D341Med (cell line): ENCODE measurements at regions not wholly inside any gene's neighbourhood (a gene's known extent, or its start where the extent isn't known, plus 50 kb on each side); places are given as distances from the start of the nearest gene placed in this dataset.

Source experiments
- DNase-seq: peaks from one replicate; pipeline ENCODE4 v3.0.0; 2012; ENCODE audit warnings: low spot score

DNA sequence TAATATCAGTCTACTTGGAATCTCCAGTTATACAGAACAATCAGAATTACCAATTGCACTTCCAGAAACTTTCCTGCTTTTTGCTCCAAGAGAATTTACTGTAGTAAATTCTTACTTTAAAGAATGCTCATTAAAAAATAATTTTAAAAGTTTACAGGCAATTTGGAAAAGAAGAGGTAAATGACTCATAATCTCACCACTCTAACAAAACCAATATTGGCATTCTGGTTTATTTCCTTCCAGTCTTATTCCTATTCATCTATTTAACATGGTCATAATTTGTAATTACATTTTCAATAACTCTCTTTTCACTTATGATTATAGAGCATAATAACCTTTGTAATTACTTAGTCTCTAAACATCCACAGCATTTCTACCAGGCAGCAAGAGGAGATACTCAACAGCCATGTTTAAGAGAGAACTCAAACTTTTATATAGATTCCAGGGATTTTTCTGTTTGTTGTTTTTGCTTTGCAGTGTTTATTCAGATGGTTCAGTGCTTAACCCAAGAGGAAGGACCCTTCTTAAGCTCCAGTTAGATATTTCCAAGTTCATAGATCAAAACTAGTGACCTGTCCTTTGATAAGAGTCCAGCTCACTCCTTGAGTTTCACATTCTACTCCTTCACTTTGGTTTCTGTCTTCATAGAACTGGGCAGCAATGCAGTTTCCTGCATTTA is 464.7 kb downstream of the TXNL1 start:
- DNase-seq, result no peak

DNA sequence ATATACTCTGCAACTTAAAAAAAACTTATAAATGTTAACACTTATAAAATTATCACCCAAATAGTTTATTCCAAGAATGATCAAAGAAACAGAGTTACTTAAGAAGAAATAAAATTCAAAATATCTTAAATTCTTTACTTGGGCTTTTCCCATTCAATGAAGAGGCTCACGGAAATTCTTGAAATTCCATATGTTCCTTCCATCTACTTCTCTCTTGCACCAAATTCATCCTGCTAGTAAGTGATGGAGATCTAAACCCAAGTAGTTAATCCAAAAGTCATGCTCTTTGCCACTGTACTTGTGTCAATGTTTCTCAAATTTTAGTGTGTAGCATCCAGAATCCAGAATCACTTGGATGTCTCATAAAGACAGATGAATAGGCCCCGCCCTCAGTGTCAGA is 465.9 kb downstream of the TXNL1 start:
- DNase-seq, result no peak

DNA sequence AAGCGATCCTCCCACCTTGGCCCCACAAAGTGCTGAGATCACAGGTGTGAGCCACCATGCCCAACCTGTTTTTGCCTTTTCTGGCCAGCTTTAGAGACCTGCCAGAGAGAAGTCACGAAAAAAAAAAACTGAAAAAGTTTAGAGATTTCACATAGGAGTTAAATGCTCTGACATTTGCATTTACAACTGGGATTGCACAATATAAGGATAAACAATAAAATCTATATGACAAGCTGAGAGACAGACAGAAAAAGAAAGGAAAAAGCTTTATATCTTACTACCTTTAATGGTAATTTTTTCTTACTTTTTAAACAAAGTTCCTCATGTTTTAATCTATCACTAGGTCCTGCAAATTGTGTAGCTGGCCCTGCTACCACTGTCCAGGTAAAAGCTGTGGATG is 466.5 kb downstream of the TXNL1 start:
- no peak for DNase-seq

DNA sequence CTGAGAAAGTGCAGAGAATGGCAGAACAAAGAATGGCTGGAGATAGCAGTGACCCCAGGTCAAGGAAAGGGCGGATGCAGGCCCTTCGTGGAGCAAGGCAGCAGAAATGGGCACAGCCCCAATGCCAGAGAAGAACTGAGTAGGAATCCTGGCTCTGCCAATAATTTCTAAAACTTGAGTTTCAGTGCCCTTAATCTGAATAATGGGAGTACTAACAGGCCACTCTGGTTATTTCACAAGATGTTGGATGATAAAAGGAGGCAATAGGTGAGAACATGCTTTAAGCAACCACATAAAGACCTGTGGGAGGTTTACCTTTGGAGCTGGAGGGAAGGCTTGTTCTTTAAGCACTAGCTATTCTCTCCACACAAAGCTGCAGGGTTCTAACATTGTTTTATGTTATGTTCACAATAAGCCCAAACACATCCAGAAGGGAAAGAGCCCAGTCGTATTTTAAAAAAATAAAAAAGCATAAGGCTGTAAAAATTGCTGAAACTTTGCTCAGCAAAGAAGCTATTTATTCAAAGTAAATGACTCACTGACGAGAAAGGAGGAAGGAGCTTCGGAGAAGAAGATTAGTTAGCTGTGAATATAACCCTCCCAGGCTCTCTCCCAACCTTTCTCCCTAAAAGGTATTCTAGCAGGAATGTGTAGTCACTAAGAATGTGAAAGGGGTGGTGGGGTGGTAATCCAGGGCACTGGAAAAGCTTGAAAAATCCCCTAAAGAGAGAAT is 470.2 kb downstream of the TXNL1 start:
- DNase-seq, result no peak

DNA sequence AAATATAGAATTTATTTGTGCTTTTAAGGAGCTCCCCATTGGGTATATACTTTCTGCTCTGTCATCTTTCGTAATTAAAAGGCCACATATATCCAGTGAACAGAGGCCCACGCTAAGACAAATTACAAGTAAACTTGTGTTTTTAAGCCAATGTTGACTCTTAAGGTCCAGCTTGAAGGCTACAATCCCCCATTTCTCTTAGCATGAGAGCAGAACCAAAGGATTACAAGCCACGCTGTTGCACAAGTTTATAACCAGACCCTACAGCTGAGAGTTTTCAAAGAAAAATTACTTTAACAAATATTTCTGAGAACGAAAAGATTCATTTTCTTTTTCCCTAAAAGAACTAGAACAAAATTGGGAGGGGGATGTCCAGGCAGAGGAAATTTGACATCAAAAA is 471.0 kb downstream of the TXNL1 start:
- DNase-seq, result no peak

DNA sequence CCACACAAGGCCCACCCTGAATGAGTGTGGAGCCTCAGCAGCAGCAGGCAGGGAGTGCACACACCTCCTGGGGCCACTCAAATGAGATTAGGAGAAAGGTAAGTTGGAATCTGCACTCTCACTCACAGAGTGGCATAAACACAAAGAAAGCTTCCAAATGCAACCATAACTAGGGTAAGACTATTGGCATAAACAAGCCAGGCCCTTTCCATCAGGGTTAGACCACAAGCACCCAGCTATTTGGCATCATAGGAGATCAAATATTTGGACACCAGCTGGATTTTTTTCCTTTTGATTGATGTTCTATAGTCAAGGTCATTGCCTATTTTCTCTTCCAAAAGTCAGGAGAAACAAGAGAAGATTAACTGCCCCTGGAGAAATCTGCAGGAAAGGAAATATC is 471.5 kb downstream of the TXNL1 start:
- DNase-seq, result no peak

DNA sequence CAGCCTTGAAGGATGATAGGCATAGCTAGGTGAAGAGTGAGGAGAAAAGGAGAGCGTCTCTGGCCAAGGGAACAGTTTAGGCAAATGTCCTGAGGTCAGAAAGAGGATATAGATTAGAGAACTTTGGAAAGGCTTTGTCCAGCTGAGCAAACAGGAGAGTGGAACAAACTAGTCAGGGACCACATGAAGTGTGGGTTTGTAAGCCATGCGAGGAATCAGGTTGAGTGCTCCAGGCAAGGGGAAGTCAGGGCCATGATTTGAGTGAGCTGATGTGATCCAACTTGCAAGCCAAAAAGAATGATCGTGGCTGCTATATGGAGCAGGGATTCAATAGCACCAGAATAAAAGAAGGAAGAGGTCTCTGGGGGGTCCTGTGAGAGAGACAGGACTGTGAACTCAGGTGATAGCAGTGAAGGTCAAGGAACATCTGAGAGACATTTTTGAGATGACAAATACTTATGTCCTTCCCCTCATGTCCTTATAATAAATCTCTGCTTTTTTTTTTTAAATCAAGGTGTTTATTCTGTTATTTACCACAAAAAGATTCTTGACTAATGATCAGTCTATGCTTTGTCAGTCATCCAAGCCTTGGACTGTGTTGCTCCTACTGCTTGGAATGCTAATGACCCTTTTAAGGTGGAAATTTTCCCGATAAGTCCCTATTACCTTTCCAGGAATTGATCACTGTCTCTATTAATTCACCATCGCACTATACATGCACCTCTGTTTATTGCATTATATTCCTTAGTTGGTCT is 472.6 kb downstream of the TXNL1 start:
- no peak for DNase-seq

DNA sequence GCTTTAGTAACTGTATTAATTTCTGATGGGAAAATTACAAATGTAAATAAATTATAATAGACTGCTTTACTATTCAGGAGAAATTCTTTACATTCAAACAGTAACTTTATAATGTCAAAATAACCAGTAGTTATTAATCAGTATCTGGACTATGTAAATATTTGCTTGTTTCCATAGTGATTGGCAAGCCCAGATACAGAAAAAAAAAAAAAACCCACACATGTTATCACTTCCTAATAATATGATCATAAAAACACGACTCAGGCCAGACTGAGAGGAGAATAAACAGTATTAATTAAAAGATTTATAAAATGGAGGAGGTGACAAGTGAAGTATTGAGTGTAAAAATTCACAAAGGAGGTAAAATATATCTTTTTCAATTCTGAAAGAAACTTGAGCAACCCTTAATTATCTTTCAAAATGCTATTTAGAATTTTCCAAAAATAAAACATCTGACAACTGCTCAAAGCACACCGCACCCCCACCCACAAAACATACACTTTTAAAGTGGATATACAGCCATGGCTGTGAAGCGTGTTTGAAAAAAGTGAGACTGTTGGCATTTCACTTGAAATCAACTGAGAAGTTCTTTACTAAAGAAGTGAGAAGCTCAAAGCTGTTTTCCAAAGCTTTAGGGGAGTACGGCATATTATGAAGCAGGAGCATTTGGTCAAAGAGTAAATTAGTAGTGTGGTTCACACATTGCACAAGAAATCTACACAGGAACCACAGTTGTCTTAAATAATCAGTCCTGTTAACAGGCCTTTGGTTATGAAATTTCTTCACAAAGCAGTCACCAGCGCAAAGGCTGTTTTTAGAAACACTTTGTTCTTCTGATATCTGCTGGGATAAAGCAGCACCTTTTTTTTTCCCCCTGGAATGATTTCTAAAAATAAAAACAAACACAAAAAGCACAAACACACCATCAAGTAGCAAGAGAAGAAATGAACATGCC is 475.8 kb downstream of the TXNL1 start:
- no peak for DNase-seq

DNA sequence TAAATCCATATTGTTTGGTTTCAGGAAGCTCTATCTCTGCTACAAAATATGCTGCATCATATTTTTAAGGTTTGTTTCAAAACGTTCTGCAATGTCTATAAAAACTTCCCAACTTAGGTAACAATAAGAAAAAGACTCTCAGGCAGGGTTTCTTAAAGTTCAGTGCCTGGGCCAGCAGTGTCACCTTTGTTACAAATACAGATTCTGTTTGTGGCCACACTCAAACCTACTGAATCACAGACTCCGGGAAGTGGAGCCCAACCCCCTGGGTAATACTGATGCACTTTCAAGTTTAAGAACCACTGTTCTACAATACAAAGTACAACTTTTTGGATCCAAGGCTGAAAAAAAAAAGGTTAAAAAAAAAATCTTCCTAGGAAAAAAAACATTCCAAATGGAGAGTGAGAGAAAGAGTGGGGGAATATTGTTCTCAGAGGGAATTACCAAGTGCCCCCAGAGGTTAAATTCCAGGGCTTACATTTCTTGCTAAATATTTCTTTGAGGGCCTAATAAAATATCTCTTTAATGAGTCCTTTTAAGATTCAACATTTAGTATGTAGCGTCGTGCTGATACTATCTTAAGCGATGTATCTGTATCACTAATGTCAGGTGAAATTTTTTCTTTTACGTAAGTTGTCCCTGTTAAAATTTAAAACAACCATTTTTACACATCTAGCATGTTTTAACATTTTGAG is 476.7 kb downstream of the TXNL1 start:
- DNase-seq, result no peak

DNA sequence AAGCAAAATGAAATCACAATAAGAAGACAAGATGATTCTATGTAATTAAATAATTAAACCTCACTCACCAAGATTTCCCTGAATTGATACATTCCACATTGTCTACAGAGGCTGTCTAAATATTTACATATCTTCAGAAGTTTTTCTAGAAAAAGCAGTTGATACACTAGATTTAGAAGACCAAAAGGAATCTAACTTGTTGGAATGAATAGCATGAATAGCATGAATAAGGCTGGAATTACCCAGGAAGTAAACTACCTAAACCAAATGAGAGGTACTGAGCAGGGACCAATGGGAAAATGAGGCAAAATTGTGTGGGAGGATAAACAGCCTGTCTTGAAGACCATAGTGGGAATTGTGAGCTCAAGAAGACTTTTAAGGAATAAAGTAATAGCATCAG is 479.7 kb downstream of the TXNL1 start:
- no peak for DNase-seq

DNA sequence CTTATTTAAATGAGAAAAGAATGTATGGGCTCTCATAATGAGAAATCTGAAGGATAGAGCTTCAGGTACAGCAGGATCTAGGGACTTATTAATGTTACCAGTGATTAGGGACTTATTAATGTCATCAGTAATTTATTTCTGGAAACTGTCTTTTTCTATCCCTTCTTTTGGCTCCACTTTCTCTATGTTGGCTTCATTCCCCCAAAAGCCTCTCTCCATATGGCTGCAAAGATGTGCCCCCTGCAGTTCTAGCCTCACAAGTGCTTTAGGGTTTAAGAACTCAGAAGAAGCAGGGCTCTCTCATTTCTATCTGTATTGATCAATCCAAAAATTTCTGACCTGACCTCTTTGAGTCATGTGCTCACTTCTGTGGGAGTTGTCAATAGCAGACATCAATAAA is 480.9 kb downstream of the TXNL1 start:
- no peak for DNase-seq

DNA sequence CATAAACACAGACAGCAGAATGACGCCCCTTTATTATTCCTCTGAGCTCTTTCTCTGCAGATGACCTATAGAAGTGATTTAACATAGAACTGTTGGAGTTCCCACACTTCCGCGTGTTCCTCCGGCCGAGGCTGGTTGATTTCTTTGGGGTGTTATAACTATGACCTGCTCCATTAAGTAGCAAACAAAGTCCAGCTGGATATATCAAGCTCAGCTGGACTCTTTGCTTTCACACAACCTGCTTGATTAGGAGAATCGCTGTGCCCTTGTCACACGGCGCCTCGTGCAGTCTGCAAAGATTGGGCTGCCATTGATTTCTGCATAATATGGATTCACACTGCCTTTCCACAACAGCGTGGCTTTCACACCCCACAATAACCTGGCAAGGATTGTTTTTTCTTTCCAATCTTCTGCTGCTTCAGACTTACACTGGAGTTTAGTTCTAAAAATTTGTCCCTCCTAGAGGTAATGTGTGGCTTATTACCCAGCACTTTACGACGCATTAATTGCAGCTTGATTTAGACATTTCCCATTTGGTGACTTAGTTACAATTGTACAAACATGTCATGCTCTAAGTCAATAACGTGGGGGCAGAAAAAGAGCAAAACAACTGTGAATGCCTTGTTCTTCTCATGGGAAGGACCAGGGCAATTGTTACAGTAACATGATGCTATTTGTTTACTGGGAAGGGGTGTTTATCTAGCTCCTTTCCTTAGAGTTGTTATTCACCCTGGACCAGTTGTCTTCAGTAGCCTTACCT is 485.7 kb downstream of the TXNL1 start:
- no peak for DNase-seq

DNA sequence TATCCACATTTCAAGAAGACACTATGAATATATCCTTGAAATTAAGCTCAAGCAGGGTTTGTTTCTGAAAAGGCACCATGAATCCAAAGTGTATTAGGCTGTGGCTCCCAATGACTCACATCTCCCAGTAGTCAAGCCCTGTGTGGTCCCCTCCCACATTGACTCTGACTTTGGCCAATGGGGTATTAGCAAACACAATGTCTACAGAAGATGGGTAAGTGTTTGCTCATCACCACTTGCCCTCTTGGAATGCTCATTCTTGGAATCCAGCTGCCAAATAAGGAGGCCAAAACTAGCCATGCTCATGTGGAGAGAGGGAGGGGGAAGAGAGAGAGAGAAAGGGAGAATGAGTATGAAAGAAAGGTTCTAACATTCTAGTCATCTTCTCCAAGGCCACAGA is 490.0 kb downstream of the TXNL1 start:
- DNase-seq, result no peak

DNA sequence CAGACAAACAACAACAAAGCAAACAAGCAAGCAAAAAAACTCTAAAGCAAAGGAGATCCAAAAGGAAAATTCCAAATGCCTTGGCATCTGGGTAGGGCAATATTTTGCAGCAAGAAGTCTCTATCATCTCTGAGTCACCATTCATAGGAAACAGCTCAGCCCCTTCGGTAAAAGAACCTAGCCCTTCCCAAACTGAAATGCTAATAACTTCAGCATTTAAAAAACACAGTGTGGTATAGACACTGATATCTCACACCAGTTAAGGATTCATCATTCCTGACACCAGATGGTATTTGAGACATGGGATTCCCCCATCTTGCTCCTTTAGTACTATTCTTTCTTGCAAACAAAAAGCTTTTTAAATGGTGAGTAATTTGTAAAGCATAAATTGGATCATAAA is 491.8 kb downstream of the TXNL1 start:
- DNase-seq, result no peak

DNA sequence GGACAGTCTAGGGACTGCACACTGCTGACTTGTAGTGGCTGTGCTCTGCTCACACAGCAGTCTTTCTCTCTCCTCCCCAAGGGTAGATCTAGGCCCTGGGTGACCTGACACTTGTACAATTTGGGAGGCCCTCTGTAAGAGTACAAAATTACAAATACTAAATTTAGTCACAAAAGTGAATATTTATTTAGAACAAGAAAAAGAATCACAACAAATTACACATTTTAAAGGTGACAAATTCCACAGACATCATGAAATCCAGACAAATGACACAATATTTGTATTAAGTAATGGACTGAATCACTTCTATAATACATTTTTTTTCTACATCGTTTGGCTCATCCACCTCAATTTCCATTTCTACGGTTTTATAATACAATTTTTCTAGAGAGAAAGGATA is 496.4 kb downstream of the TXNL1 start:
- DNase-seq, result no peak

DNA sequence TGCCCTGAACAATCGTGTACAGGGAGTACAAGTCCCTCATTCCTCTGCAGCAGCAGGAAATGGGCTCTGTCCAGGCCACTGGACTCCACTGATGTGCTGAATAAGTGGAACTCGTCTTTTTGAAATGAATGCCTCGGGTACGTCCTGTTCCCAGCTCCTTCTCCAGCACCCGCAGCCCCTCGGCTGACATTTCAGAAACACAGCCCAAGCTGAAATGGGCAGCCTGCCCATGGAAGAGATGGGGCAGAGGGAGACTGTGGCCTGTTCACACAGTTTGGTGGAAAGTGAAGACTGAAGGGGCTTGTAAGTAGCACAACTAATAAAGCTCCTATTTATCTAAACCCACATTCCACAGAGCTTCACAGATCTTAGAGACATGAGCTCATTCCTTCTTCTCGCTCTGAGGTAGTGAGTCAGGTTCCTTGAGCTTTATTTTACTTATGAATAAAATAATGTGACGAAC is 498.6 kb downstream of the TXNL1 start:
- DNase-seq, result no peak

DNA sequence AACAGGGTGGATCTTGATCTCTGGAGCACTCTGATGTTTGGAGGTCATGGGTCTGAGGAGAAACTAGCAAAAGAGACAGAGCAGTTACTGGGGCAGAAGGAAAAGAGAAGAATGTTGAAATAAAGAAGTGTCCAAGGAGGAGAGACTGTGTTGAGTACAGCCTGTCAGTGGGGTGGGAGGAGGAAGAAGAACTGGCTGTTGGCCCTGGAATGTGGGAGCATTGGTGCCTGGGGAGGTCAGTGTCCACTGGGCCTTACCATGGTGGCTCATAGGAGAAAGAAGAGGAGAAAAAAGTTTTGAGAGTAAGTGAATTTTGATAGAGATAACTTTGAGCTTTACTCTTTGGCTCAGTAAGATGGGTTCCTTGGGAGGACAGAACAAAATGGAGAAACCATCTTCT is 499.0 kb downstream of the TXNL1 start:
- no peak for DNase-seq

DNA sequence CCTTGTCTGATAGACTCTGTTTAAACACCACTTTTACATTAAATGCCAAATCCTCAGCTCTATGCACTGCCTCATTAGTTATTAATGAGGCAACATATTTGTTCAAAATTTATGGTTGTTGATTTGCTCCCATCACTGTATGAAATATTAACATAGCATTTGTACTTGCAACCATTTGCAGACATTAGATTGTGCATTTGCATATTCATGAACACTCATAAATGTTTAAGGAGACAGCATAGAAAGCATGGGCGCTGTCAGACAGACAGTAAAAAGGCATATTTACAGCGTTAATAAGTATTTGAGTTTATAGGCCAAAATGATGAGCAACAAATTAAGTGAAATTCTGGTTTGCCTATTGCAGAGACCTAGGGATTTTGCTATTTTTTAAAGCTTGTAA is 502.3 kb downstream of the TXNL1 start:
- DNase-seq, result no peak

DNA sequence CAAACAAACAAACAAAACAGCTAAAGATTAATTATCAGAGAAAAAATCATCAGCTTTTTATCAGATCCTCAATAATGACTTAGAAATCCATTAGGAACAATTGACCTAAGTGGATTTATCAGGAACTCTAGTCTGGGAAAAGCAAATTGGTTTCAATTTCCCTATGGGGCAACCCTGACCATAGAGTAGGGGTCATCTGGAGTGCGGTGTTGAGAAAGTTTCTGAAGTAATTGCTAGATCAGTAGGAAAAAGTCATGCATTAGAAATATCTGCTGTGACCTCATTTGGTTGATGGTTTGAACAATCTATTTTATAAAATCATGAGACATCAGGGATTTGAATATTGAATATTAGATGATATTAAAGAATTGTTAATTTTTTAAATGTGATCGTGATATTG is 507.9 kb downstream of the TXNL1 start:
- no peak for DNase-seq

DNA sequence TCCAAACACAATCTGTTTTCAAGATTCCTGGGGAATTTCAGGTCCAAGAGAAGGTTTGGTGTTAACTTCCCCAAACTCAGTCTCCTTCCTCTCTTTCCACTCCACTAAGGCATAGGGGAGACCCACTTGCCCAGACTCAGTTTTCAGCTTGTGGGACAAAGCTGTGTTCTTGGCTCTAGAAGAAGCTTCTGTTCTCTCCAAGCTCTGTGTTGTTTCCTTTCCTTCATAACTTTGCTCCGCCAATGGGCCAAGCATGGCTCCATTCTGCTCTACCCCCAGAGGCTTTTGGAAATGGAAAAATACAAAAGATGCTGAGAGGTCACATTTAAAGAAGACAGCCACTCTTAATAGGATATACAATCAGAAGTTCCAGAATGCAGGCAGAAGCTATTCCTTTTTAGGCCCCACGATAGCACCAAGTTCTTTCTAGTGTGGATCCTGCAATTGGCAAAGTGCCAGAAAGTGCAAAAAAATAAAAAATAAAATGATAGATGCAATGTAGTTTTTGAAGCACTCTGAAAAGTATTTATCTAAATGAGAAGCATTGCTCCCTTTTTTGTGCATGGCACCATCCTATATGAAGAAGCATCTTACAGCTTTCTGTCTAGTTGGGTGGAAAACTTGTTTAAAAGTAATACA is 510.1 kb downstream of the TXNL1 start:
- DNase-seq, result no peak
